GM12874 (cell line): ENCODE measurements at regions not wholly inside any gene's neighbourhood (a gene's known extent, or its start where the extent isn't known, plus 50 kb on each side); places are given as distances from the start of the nearest gene placed in this dataset.

Experiments
- CTCF ChIP-seq: IDR thresholded peaks from 2 replicates; pipeline ENCODE4 v1.5.1; 2011; ENCODE audit warnings: low read depth, mild to moderate bottlenecking, control low read depth, low read length, moderate library complexity; ENCODE audit not compliant: insufficient read depth

DNA sequence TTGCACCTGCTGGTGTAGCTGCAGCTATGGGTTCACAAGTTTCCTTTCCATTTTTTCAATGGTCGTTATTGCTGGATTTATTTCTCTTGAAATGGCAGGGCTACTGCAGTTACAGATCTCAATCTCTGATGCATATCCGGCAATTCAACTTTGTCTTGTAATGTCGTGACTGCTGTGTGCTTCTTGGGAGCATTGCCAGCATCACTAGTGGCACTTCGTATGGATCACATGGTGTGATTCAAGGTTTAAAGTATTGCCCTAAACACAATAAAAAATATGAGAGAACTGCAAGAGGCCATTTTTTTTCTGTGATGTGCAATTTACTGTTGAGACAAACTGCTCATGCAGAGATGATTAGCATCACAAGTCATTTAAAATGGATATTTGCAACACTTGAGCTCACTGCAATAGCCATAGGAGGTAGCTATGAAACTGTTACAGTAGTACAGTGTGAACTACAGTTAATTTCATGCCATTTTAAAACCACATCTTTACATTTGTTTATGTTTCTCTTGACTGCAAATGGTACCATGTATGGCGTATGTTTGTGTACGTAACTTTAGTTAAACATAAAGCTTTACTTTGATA lies 217.4 kb upstream of the PDE3A start:
- TF ChIP-seq CTCF: no peak

DNA sequence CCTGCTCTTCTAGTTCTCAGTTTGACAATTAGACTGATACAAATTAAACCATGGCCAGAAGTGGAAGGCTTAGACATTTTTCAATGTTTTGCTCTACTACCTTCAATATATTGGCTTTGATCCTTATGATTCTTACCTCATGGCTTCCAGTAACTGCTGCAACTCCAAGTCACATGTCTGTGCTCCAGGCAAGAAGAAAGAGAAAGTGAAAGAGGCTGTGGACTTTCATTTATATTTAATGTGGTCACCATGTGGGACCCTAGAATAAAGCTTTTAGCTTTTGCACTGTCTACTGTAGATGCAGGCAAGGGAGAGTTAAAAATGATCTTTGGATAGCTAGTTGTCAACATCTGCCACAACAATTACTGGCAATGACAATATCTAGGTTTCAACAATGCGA lies 214.3 kb upstream of the PDE3A start:
- no peak for TF ChIP-seq CTCF

DNA sequence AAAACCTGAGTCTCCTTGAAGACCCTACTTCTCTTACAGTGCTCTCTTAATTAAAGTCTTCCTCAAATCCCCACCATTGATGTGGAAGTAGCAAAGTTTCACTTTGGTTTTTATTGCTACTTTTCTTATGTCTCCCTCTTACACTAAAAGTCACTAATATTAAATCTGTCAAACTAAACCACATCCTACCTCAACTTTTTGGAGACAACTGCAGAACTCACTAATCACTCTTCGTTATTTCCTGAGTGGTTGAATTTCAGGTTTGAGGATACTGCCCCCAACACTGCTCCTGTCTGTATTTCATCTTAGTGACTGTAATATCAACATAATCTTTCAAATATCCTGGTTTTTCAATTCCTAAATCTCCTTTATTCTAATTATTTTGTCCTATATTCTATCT lies 213.0 kb upstream of the PDE3A start:
- no peak for TF ChIP-seq CTCF

GRCh38 chr12:20174528-20175175 lies 193.7 kb upstream of the PDE3A start:
- no peak for TF ChIP-seq CTCF

- no peak for TF ChIP-seq CTCF
Measured at GRCh38 chr12:20175704-20176388, 192.5 kb upstream of the PDE3A start.

- no peak for TF ChIP-seq CTCF
Measured at GRCh38 chr12:20181416-20182180, 186.7 kb upstream of the PDE3A start.

GRCh38 chr12:20183563-20183962 lies 184.8 kb upstream of the PDE3A start:
- TF ChIP-seq CTCF: no peak
